Panc1 (cell line): ENCODE measurements at regions not wholly inside any gene's neighbourhood (a gene's known extent, or its start where the extent isn't known, plus 50 kb on each side); places are given as distances from the start of the nearest gene placed in this dataset.

Experiments used
- ATAC-seq: fragments of 200-7000 bp; cut with Tn5 transposase; 2 replicates; pipeline ENCODE4 v1.9.1; 2020; ENCODE audit warnings: mild to moderate bottlenecking, moderate library complexity
- BruUV-seq: library from RNA; stranded (reverse); fragments of 400-500 nt; replicated peaks from 2 replicates; lab custom pipeline; 2021; lab: Mats Ljungman, UMichigan
- CTCF ChIA-PET: fragments of 300-600 bp; sonication (Branson Sonifier 250); formaldehyde crosslinking; loops from one replicate; lab custom pipeline; 2022; ENCODE audit warnings: antibody characterized with exemption; lab: Charles Lee
- POLR2A ChIA-PET: fragments of 300-600 bp; sonication (Branson Sonifier 250); formaldehyde crosslinking; loops from one replicate; lab custom pipeline; 2022; ENCODE audit warnings: antibody characterized with exemption; lab: Charles Lee
- DNase-seq: peaks from one replicate; pipeline ENCODE4 v3.0.0-alpha.2; 2010; ENCODE audit warnings: low read depth, low spot score
- H3K27ac ChIP-seq: 2 replicates; pipeline ENCODE4 v1.5.1; 2011; ENCODE audit warnings: mild to moderate bottlenecking, low read length, inconsistent platforms
- H3K27me3 ChIP-seq: fragments of 200-500 bp; sonication (Bioruptor generic); 2 replicates; pipeline ENCODE4 v1.6.0; 2014; ENCODE audit warnings: low read length, inconsistent platforms; ENCODE audit not compliant: control insufficient read depth, insufficient read depth
- H3K36me3 ChIP-seq: fragments of 200-500 bp; sonication (Bioruptor generic); 2 replicates; pipeline ENCODE4 v1.5.1; 2014; ENCODE audit warnings: inconsistent platforms, mild to moderate bottlenecking, low read length, moderate library complexity; ENCODE audit not compliant: control insufficient read depth, insufficient read depth
- H3K4me1 ChIP-seq: 2 replicates; pipeline ENCODE4 v1.5.1; 2011; ENCODE audit warnings: inconsistent platforms, mild to moderate bottlenecking, low read length, moderate library complexity; ENCODE audit not compliant: control insufficient read depth, insufficient read depth
- H3K4me3 ChIP-seq, 2 experiments: 2 replicates each; pipeline ENCODE4 v1.5.1; 2011 to 2012; ENCODE audit warnings: low read depth in 2 of 2, low read length in 2 of 2, mild to moderate bottlenecking in 2 of 2, inconsistent platforms in 1 of 2, moderate library complexity in 1 of 2
- H3K9me3 ChIP-seq: fragments of 200-500 bp; sonication (Bioruptor generic); 2 replicates; pipeline ENCODE4 v1.5.1; 2014; ENCODE audit warnings: low read depth, mild to moderate bottlenecking, inconsistent platforms, low read length, moderate library complexity; ENCODE audit not compliant: control insufficient read depth, insufficient read depth
- POLR2AphosphoS5 ChIP-seq: IDR thresholded peaks from 2 replicates; pipeline ENCODE4 v1.6.1; 2012; ENCODE audit warnings: mild to moderate bottlenecking, low read depth, low read length, moderate library complexity
- SIN3A ChIP-seq: IDR thresholded peaks from 2 replicates; pipeline ENCODE4 v1.6.1; 2012; ENCODE audit warnings: low read depth, mild to moderate bottlenecking, low read length, moderate library complexity, borderline replicate concordance; ENCODE audit not compliant: insufficient read depth
- TCF7L2 ChIP-seq: IDR thresholded peaks from 2 replicates; pipeline ENCODE4 v1.6.1; 2011; ENCODE audit warnings: mild to moderate bottlenecking, low read depth, low read length, inconsistent platforms
- in situ Hi-C: cut with HindIII; loops from 2 replicates; pipeline ENCODE4 v1.10.0; 2016; ENCODE audit warnings: low sequenced_read_pairs, low pct_unique_long_range_greater_than_20kb
- intact Hi-C: fragments of 100-400 bp; cut with micrococcal nuclease; formaldehyde crosslinking; loops from one replicate; pipeline ENCODE4 v1.10.0; 2022; ENCODE audit not compliant: unreplicated experiment
- TF ChIP-seq, protein P1 (sequence below), 2 experiments: IDR thresholded peaks; 2 replicates each; pipeline ENCODE4 v1.6.1; 2011 to 2012; ENCODE audit warnings: low read depth in 2 of 2, control low read depth in 1 of 2, low read length in 1 of 2, mild to moderate bottlenecking in 1 of 2, moderate library complexity in 1 of 2; ENCODE audit not compliant: insufficient read depth in 1 of 2
- TF ChIP-seq, protein P2 (sequence below): fragments of 450-650 bp; IDR thresholded peaks from 2 replicates; pipeline ENCODE4 v1.5.1; 2017; ENCODE audit warnings: mild to moderate bottlenecking

DNA sequence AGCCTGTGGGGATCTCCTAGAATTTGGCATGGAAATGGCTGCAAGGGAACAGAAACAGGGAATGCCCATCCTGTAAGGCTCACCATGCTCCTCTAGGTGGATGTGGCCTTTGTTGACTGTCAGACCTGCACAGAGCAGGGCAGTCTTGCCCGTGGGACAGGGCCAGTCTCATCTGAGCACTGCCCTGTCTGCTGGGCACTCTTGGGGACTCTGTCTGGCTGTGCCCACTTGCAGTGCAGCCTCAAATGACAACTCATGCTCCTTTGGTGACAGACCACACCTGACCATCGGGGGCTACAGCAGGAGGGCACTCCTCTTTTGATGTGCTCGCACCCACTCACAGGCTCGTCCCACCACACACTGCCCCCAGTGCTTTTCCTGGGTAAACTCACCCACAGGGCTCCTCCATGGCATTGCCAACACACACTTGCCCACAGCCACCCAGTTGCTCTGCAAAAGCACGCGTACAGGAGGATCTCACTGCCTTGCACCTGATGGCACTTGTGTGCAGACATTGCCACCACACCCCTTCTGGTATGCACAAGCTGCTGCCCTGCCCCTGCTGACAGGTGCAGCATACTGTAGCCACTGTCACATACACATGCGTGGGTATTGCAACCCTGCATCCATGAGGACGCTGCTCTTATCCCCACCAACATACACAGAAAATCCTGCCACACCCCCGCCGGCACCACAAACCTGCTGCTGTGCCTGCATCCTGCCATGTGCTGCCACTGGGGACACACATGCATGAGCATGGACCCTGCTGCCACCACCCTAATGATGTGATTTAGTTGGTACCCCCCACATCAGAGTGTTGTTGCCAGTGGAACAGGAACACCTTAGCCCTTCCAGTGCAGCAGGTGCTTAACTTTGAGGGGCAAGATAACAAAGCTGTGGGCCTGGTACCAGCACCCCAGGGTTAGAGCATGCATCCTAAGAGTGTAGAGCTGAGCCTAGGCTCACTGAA lies 100.1 kb upstream of the ARHGEF9 start:
- BruUV-seq: no TSS peak
- POLR2A ChIA-PET: no interaction called here
- intact Hi-C loops: no loop called here
- DNase-seq (no peak), ATAC-seq (no peak)
- H3K4me3 ChIP-seq: no peak overlapping the region
- CTCF ChIA-PET: no interaction called here
- no peak for TF ChIP-seq TCF7L2
- TF ChIP-seq, protein P1, sequence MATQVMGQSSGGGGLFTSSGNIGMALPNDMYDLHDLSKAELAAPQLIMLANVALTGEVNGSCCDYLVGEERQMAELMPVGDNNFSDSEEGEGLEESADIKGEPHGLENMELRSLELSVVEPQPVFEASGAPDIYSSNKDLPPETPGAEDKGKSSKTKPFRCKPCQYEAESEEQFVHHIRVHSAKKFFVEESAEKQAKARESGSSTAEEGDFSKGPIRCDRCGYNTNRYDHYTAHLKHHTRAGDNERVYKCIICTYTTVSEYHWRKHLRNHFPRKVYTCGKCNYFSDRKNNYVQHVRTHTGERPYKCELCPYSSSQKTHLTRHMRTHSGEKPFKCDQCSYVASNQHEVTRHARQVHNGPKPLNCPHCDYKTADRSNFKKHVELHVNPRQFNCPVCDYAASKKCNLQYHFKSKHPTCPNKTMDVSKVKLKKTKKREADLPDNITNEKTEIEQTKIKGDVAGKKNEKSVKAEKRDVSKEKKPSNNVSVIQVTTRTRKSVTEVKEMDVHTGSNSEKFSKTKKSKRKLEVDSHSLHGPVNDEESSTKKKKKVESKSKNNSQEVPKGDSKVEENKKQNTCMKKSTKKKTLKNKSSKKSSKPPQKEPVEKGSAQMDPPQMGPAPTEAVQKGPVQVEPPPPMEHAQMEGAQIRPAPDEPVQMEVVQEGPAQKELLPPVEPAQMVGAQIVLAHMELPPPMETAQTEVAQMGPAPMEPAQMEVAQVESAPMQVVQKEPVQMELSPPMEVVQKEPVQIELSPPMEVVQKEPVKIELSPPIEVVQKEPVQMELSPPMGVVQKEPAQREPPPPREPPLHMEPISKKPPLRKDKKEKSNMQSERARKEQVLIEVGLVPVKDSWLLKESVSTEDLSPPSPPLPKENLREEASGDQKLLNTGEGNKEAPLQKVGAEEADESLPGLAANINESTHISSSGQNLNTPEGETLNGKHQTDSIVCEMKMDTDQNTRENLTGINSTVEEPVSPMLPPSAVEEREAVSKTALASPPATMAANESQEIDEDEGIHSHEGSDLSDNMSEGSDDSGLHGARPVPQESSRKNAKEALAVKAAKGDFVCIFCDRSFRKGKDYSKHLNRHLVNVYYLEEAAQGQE (IDR thresholded peaks at IDR 0.05; ENCODE audit: insufficient read depth in 1 of 2, low read depth in 2 of 2, low read length in 1 of 2): no peak
- TF ChIP-seq, protein P2, sequence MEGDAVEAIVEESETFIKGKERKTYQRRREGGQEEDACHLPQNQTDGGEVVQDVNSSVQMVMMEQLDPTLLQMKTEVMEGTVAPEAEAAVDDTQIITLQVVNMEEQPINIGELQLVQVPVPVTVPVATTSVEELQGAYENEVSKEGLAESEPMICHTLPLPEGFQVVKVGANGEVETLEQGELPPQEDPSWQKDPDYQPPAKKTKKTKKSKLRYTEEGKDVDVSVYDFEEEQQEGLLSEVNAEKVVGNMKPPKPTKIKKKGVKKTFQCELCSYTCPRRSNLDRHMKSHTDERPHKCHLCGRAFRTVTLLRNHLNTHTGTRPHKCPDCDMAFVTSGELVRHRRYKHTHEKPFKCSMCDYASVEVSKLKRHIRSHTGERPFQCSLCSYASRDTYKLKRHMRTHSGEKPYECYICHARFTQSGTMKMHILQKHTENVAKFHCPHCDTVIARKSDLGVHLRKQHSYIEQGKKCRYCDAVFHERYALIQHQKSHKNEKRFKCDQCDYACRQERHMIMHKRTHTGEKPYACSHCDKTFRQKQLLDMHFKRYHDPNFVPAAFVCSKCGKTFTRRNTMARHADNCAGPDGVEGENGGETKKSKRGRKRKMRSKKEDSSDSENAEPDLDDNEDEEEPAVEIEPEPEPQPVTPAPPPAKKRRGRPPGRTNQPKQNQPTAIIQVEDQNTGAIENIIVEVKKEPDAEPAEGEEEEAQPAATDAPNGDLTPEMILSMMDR: no peak
- TF ChIP-seq POLR2AphosphoS5: no peak
- no peak for TF ChIP-seq SIN3A
- in situ Hi-C loops: no loop called here
- H3K4me1 ChIP-seq: no peaks in the 10 kb centered on the region
- H3K9me3 ChIP-seq: no peaks in the 10 kb centered on the region
- no peak overlapping the region for H3K27ac ChIP-seq
- no peaks in the 10 kb centered on the region for H3K27me3 ChIP-seq
- H3K36me3 ChIP-seq: no peaks in the 10 kb centered on the region

DNA sequence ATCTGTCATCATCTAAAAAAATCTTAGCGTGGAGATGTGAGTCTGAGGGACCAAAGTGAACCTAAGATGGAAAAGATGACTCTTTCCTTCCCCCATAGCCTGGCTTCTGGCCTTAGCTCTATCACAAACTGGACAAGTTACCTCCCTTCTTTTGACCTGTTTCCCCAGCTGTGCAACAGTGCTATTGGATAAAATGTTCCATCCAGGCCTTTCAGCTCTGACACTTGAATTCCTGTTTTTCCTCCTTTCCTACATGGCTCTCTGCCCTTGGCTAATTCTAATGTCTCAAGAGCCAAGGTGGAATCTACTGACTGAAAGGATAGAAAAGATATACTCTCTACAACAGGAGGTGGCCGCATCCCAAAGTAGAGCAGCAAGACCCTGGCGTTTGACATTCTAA lies 84.5 kb upstream of the ARHGEF9 start:
- DNase-seq (no peak), ATAC-seq (no peak)
- Histone ChIP-seq H3K4me1 (no peaks in the 10 kb centered on the region), H3K27ac (no peak overlapping the region), H3K9me3 (no peaks in the 10 kb centered on the region), H3K36me3 (no peaks in the 10 kb centered on the region), H3K4me3 (no peak overlapping the region), H3K27me3 (no peaks in the 10 kb centered on the region)
- POLR2A ChIA-PET: no interaction called here
- intact Hi-C loops (no loop called here), in situ Hi-C loops (no loop called here)
- TF ChIP-seq, protein P1 (IDR thresholded peaks at IDR 0.05; ENCODE audit: insufficient read depth in 1 of 2, low read depth in 2 of 2, low read length in 1 of 2): no peak
- TF ChIP-seq TCF7L2 (no peak), SIN3A (no peak), POLR2AphosphoS5 (no peak)
- no TSS peak for BruUV-seq
- CTCF ChIA-PET: no interaction called here
